ENCODE measurements at regions not wholly inside any gene's neighbourhood (a gene's known extent, or its start where the extent isn't known, plus 50 kb on each side); places are given as distances from the start of the nearest gene placed in this dataset.

GRCh38 chr2:6444514-6444913, 421.2 kb downstream of the CMPK2 start:
- H3K9ac ChIP-seq = no peak overlapping the region
- H3K4me3 ChIP-seq (ENCODE audit: low read depth in 2 of 2, low read length in 1 of 2) = no peak overlapping the region
- H3K27ac ChIP-seq (ENCODE audit: low read depth in 2 of 2, low read length in 1 of 2) = no peak overlapping the region
- H3K36me3 ChIP-seq (replicated peaks in 1 of 2; ENCODE audit: control insufficient read depth in 1 of 2, insufficient read depth in 2 of 2, low read length in 1 of 2) = no peaks in the 10 kb centered on the region
- H3K9me3 ChIP-seq = no peaks in the 10 kb centered on the region
- no peaks in the 10 kb centered on the region; a peak in 1 of 4 replicates for H3K4me1 ChIP-seq (ENCODE audit: control insufficient read depth in 1 of 2, insufficient read depth in 2 of 2, low read depth in 1 of 2, low read length in 1 of 2)
- DNase-seq = no peak
- no peaks in the 10 kb centered on the region for H3K79me2 ChIP-seq (ENCODE audit: insufficient read depth)
- CTCF ChIA-PET = no interaction called here
- H3F3A ChIP-seq (replicated peaks; ENCODE audit: insufficient read depth) = no peaks in the 10 kb centered on the region
- no peak overlapping the region for H3K4me2 ChIP-seq
- no peaks in the 10 kb centered on the region; the same call in 1 of the 2 replicates for H3K9me2 ChIP-seq
- no peaks in the 10 kb centered on the region for H3K27me3 ChIP-seq (ENCODE audit: insufficient read depth)
- no peak overlapping the region for H2AFZ ChIP-seq (ENCODE audit: low read depth)
- TF ChIP-seq FOSL2 (IDR thresholded peaks at IDR 0.05; ENCODE audit: borderline replicate concordance, low read depth) = no peak
- no peak for TF ChIP-seq PBX3 (IDR thresholded peaks at IDR 0.05)
- TF ChIP-seq TCF12 (IDR thresholded peaks at IDR 0.05) = no peak
- TF ChIP-seq JUND (IDR thresholded peaks at IDR 0.05) = no peak
- no peak for TF ChIP-seq USF2 (IDR thresholded peaks at IDR 0.05; ENCODE audit: borderline replicate concordance, low read depth, low read length)
- TF ChIP-seq USF1 (IDR thresholded peaks at IDR 0.05; ENCODE audit: borderline replicate concordance, low read depth) = no peak
- no peak for TF ChIP-seq MAX (IDR thresholded peaks at IDR 0.05; ENCODE audit: low read depth)
- no peak for TF ChIP-seq RXRA (IDR thresholded peaks at IDR 0.05; ENCODE audit: borderline replicate concordance, low read depth)
- TF ChIP-seq EP300 (IDR thresholded peaks at IDR 0.05; ENCODE audit: borderline replicate concordance in 1 of 2, low read depth in 1 of 2, low read length in 1 of 2) = no peak
- POLR2A ChIA-PET = no interaction called here
- H4K20me1 ChIP-seq (ENCODE audit: insufficient read depth) = no peaks in the 10 kb centered on the region
- WGBS (ENCODE audit: low lambda C conversion rate) = 39% methylated on average over 2 of the region's 2 CpGs

GRCh38 chr2:6445156-6445555, 420.6 kb downstream of the CMPK2 start:
- H3K36me3 ChIP-seq (replicated peaks in 1 of 2; ENCODE audit: control insufficient read depth in 1 of 2, insufficient read depth in 2 of 2, low read length in 1 of 2) = no peaks in the 10 kb centered on the region
- no peak overlapping the region for H3K4me3 ChIP-seq (ENCODE audit: low read depth in 2 of 2, low read length in 1 of 2)
- H3K27me3 ChIP-seq (ENCODE audit: insufficient read depth) = no peaks in the 10 kb centered on the region
- DNase-seq = no peak
- no peak overlapping the region for H3K4me2 ChIP-seq
- no peaks in the 10 kb centered on the region for H3F3A ChIP-seq (replicated peaks; ENCODE audit: insufficient read depth)
- 56% methylated on average over 3 of the region's 3 CpGs for WGBS (ENCODE audit: low lambda C conversion rate)
- no peaks in the 10 kb centered on the region for H3K79me2 ChIP-seq (ENCODE audit: insufficient read depth)
- CTCF ChIA-PET = interaction anchor here (1.4 kb wide), 1 partner anchor 48 kb away, joined by 3 read pairs; no protein-coding TSS in a partner anchor
- H2AFZ ChIP-seq (ENCODE audit: low read depth) = no peak overlapping the region
- POLR2A ChIA-PET = no interaction called here
- no peak for TF ChIP-seq MXI1 (IDR thresholded peaks at IDR 0.05; ENCODE audit: low read depth, low read length)
- TF ChIP-seq MAX (IDR thresholded peaks at IDR 0.05; ENCODE audit: low read depth) = no peak
- no peak for TF ChIP-seq GABPA (IDR thresholded peaks at IDR 0.05; ENCODE audit: low read depth)
- TF ChIP-seq ZBTB33 (IDR thresholded peaks at IDR 0.05; ENCODE audit: borderline replicate concordance, low read depth) = no peak
- no peak for TF ChIP-seq EP300 (IDR thresholded peaks at IDR 0.05; ENCODE audit: borderline replicate concordance in 1 of 2, low read depth in 1 of 2, low read length in 1 of 2)
- no peak for TF ChIP-seq JUND (IDR thresholded peaks at IDR 0.05)
- TF ChIP-seq MEF2A (IDR thresholded peaks at IDR 0.05; ENCODE audit: borderline replicate concordance, low read depth) = no peak
- TF ChIP-seq GATA2 (CRISPR knock-in tag; IDR thresholded peaks at IDR 0.05) = no peak
- no peak for TF ChIP-seq SMC3 (IDR thresholded peaks at IDR 0.05; ENCODE audit: low read depth, low read length)
- TF ChIP-seq FOSL2 (IDR thresholded peaks at IDR 0.05; ENCODE audit: borderline replicate concordance, low read depth) = no peak
- no peak for TF ChIP-seq RXRA (IDR thresholded peaks at IDR 0.05; ENCODE audit: borderline replicate concordance, low read depth)
- TF ChIP-seq TCF12 (IDR thresholded peaks at IDR 0.05) = no peak
- TF ChIP-seq FOXM1 (IDR thresholded peaks at IDR 0.05; ENCODE audit: low read depth) = no peak
- no peak for TF ChIP-seq FOXJ3 (CRISPR knock-in tag; IDR thresholded peaks at IDR 0.05)
- TF ChIP-seq POLR2AphosphoS5 (IDR thresholded peaks at IDR 0.05; ENCODE audit: low read depth, low read length) = no peak
- H3K9me2 ChIP-seq = no peaks in the 10 kb centered on the region; the same call in 1 of the 2 replicates
- H3K27ac ChIP-seq (ENCODE audit: low read depth in 2 of 2, low read length in 1 of 2) = no peak overlapping the region
- no peaks in the 10 kb centered on the region for H4K20me1 ChIP-seq (ENCODE audit: insufficient read depth)
- no peaks in the 10 kb centered on the region for H3K9me3 ChIP-seq
- no peaks in the 10 kb centered on the region; a peak in 1 of 4 replicates for H3K4me1 ChIP-seq (ENCODE audit: control insufficient read depth in 1 of 2, insufficient read depth in 2 of 2, low read depth in 1 of 2, low read length in 1 of 2)
- H3K9ac ChIP-seq = no peak overlapping the region

All from SK-N-SH (cell line).